ENCODE measurements at regions not wholly inside any gene's neighbourhood (a gene's known extent, or its start where the extent isn't known, plus 50 kb on each side); places are given as distances from the start of the nearest gene placed in this dataset.

- no peak overlapping the region for H3K4me3 ChIP-seq
- H3K27me3 ChIP-seq (ENCODE audit: insufficient read depth in 3 of 3, low read length in 2 of 3): no peaks in the 10 kb centered on the region
- H3K9me3 ChIP-seq: no peaks in the 10 kb centered on the region
- DNase-seq (no peak), ATAC-seq (no peak)
- H3K27ac ChIP-seq: no peak overlapping the region
- TF ChIP-seq CTCF (IDR thresholded peaks at IDR 0.05): no peak
- WGBS, 3 donors: 41 to 46% (median 46%) methylated on average over 1 of the region's 1 CpG
- H3K36me3 ChIP-seq (ENCODE audit: insufficient read depth in 1 of 2, low read depth in 1 of 2): no peaks in the 10 kb centered on the region
- intact Hi-C loops (cut with DNase I): no loop called here
- no peaks in the 10 kb centered on the region for H3K4me1 ChIP-seq
Measured at GRCh38 chr14:28926122-28926521, 159.5 kb downstream of the FOXG1 start.

GRCh38 chr14:28931999-28932398, 165.4 kb downstream of the FOXG1 start:
- ATAC-seq: no peak
- Histone ChIP-seq H3K27ac (no peak overlapping the region), H3K4me3 (no peak overlapping the region), H3K9me3 (peaks cover 5% of the 10 kb centered on the region), H3K27me3 (ENCODE audit: insufficient read depth in 3 of 3, low read length in 2 of 3) (no peaks in the 10 kb centered on the region), H3K4me1 (no peaks in the 10 kb centered on the region), H3K36me3 (ENCODE audit: insufficient read depth in 1 of 2, low read depth in 1 of 2) (no peaks in the 10 kb centered on the region)
- no peak for TF ChIP-seq CTCF (IDR thresholded peaks at IDR 0.05)
- WGBS, 3 donors: 53 to 83% (median 80%) methylated on average over 2 of the region's 2 CpGs
- no peak for DNase-seq
- intact Hi-C loops (cut with DNase I): no loop called here

GRCh38 chr14:28936601-28937000, 170.0 kb downstream of the FOXG1 start:
- Histone ChIP-seq H3K4me3 (no peak overlapping the region), H3K9me3 (peaks cover 9% of the 10 kb centered on the region), H3K27me3 (ENCODE audit: insufficient read depth in 3 of 3, low read length in 2 of 3) (no peaks in the 10 kb centered on the region), H3K4me1 (no peaks in the 10 kb centered on the region), H3K36me3 (ENCODE audit: insufficient read depth in 1 of 2, low read depth in 1 of 2) (no peaks in the 10 kb centered on the region), H3K27ac (no peak overlapping the region)
- no peak for TF ChIP-seq CTCF (IDR thresholded peaks at IDR 0.05)
- intact Hi-C loops (cut with DNase I): no loop called here
- DNase-seq: no peak
- no peak for ATAC-seq

GRCh38 chr14:28941758-28942157, 175.2 kb downstream of the FOXG1 start:
- DNase-seq (no peak), ATAC-seq (no peak)
- no peaks in the 10 kb centered on the region for H3K27me3 ChIP-seq (ENCODE audit: insufficient read depth in 3 of 3, low read length in 2 of 3)
- H3K27ac ChIP-seq: no peak overlapping the region
- intact Hi-C loops (cut with DNase I): no loop called here
- H3K36me3 ChIP-seq (ENCODE audit: insufficient read depth in 1 of 2, low read depth in 1 of 2): no peaks in the 10 kb centered on the region
- peaks cover 3% of the 10 kb centered on the region for H3K9me3 ChIP-seq
- TF ChIP-seq CTCF (IDR thresholded peaks at IDR 0.05): no peak
- no peaks in the 10 kb centered on the region for H3K4me1 ChIP-seq
- WGBS, 3 donors: 84 to 100% (median 98%) methylated on average over 1 of the region's 1 CpG
- H3K4me3 ChIP-seq: no peak overlapping the region

GRCh38 chr14:28944605-28945004, 178.0 kb downstream of the FOXG1 start:
- H3K4me3 ChIP-seq: no peak overlapping the region
- H3K4me1 ChIP-seq: no peaks in the 10 kb centered on the region
- 79 to 81% (median 80%) methylated on average over 2 of the region's 2 CpGs for WGBS, 3 donors
- ATAC-seq (no peak), DNase-seq (no peak)
- no peak overlapping the region for H3K27ac ChIP-seq
- intact Hi-C loops (cut with DNase I): no loop called here
- no peaks in the 10 kb centered on the region for H3K27me3 ChIP-seq (ENCODE audit: insufficient read depth in 3 of 3, low read length in 2 of 3)
- peaks cover under 1% of the 10 kb centered on the region for H3K9me3 ChIP-seq
- TF ChIP-seq CTCF (IDR thresholded peaks at IDR 0.05): no peak
- H3K36me3 ChIP-seq (ENCODE audit: insufficient read depth in 1 of 2, low read depth in 1 of 2): no peaks in the 10 kb centered on the region

All from psoas muscle (tissue), 7 donors.